CD14-positive monocyte (primary cell): ENCODE measurements at regions not wholly inside any gene's neighbourhood (a gene's known extent, or its start where the extent isn't known, plus 50 kb on each side); places are given as distances from the start of the nearest gene placed in this dataset.
A peak's percentile ranks its signal among the peaks of the same experiment; 100 is the strongest.

Experiments
- DNase-seq, 3 donors: peaks; one replicate each; pipeline ENCODE4 v3.0.0-alpha.2; 2011 to 2022
- H2AFZ ChIP-seq: 2 replicates; pipeline ENCODE4 v1.6.0; 2012; ENCODE audit warnings: mild to moderate bottlenecking, low read depth, low read length, inconsistent platforms; ENCODE audit not compliant: insufficient read depth, poor library complexity, severe bottlenecking
- H3K27ac ChIP-seq, 2 donors: 1 replicate in 1 of 2; 2 replicates in 1 of 2; pipeline ENCODE4 v1.5.1; 2012 to 2013; ENCODE audit warnings: low read length in 2 of 2, control low read depth in 1 of 2, inconsistent platforms in 1 of 2, low read depth in 1 of 2, mild to moderate bottlenecking in 1 of 2
- H3K27me3 ChIP-seq, 2 donors: one replicate each; pipeline versions ENCODE4 v1.6.0 to v1.6.1; 2011 to 2013; ENCODE audit warnings: low read length in 2 of 2; ENCODE audit not compliant: control insufficient read depth in 2 of 2, insufficient read depth in 2 of 2
- H3K36me3 ChIP-seq, 2 donors: replicated peaks in 1 of 2; 1 replicate in 1 of 2; 2 replicates in 1 of 2; pipeline versions ENCODE4 v1.5.1 to v1.6.1; 2012 to 2013; ENCODE audit warnings: low read length in 2 of 2, control low read depth in 1 of 2, inconsistent platforms in 1 of 2, mild to moderate bottlenecking in 1 of 2; ENCODE audit not compliant: insufficient read depth in 2 of 2, control insufficient read depth in 1 of 2
- H3K4me1 ChIP-seq, 2 donors: 1 replicate in 1 of 2; 2 replicates in 1 of 2; pipeline versions ENCODE4 v1.5.1 to v1.6.1; 2012 to 2013; ENCODE audit warnings: low read length in 2 of 2, control low read depth in 1 of 2, inconsistent platforms in 1 of 2, mild to moderate bottlenecking in 1 of 2, moderate library complexity in 1 of 2; ENCODE audit not compliant: insufficient read depth in 2 of 2, control insufficient read depth in 1 of 2
- H3K4me2 ChIP-seq: replicated peaks from 2 replicates; pipeline ENCODE3; 2012; ENCODE audit warnings: low read length, moderate library complexity, mild to moderate bottlenecking; ENCODE audit not compliant: poor library complexity, severe bottlenecking; ENCODE audit errors: extremely low read depth
- H3K4me3 ChIP-seq, 3 experiments: fragments of 200-600 bp in 1 of 3; sonication (generic) in 1 of 3; replicated peaks in 1 of 3; 1 replicate in 2 of 3; 2 replicates in 1 of 3; pipeline ENCODE4 v1.5.1; 2011 to 2013; ENCODE audit warnings: low read length in 3 of 3, mild to moderate bottlenecking in 3 of 3, control low read depth in 2 of 3, low read depth in 2 of 3, inconsistent platforms in 1 of 3, moderate library complexity in 1 of 3
- H3K79me2 ChIP-seq: 2 replicates; pipeline ENCODE4 v1.6.0; 2012; ENCODE audit warnings: mild to moderate bottlenecking, control low read depth, inconsistent platforms, low read length, moderate library complexity; ENCODE audit not compliant: insufficient read depth
- H3K9ac ChIP-seq: 2 replicates; pipeline ENCODE4 v1.6.0; 2017; ENCODE audit warnings: low read length, mild to moderate bottlenecking; ENCODE audit not compliant: insufficient read depth, poor library complexity, severe bottlenecking
- H3K9me3 ChIP-seq, 2 donors: replicated peaks in 1 of 2; 1 replicate in 1 of 2; 2 replicates in 1 of 2; pipeline versions ENCODE4 v1.5.1 to v1.6.1; 2012 to 2013; ENCODE audit warnings: low read length in 2 of 2, control low read depth in 1 of 2; ENCODE audit not compliant: control insufficient read depth in 1 of 2, insufficient read depth in 1 of 2
- H4K20me1 ChIP-seq: 2 replicates; pipeline ENCODE4 v1.6.0; 2012; ENCODE audit warnings: mild to moderate bottlenecking, low read length, control low read depth, moderate library complexity; ENCODE audit not compliant: insufficient read depth
- H3K27ac Mint-ChIP-seq, 7 donors: one replicate each; pipeline ENCODE4 v1.8.0; 2020; ENCODE audit warnings: mild to moderate bottlenecking in 7 of 7, mixed read lengths in 7 of 7, moderate library complexity in 6 of 7, inconsistent platforms in 2 of 7
- H3K27me3 Mint-ChIP-seq, 3 donors: one replicate each; pipeline ENCODE4 v1.8.0; 2021 to 2022; ENCODE audit warnings: low read depth in 3 of 3, mild to moderate bottlenecking in 3 of 3, mixed read lengths in 3 of 3, moderate library complexity in 3 of 3, inconsistent platforms in 1 of 3
- H3K36me3 Mint-ChIP-seq, 2 donors: one replicate each; pipeline ENCODE4 v1.8.0; 2020; ENCODE audit warnings: mixed read lengths in 2 of 2, inconsistent platforms in 1 of 2, mild to moderate bottlenecking in 1 of 2
- H3K4me1 Mint-ChIP-seq: one replicate; pipeline ENCODE4 v1.8.0; 2020; ENCODE audit warnings: mild to moderate bottlenecking, mixed read lengths
- H3K4me3 Mint-ChIP-seq, 2 donors: one replicate each; pipeline ENCODE4 v1.8.0; 2020; ENCODE audit warnings: mild to moderate bottlenecking in 2 of 2, mixed read lengths in 2 of 2, moderate library complexity in 1 of 2
- H3K9me3 Mint-ChIP-seq, 7 donors: one replicate each; pipeline ENCODE4 v1.8.0; 2020 to 2022; ENCODE audit warnings: mixed read lengths in 7 of 7, mild to moderate bottlenecking in 6 of 7, moderate library complexity in 6 of 7, inconsistent platforms in 2 of 7
- WGBS: methylation state at CpG from one replicate; pipeline ENCODE4 v1.1.5; 2013; ENCODE audit warnings: missing lambda C conversion rate; ENCODE audit not compliant: insufficient coverage; 5-methylcytosine and 5-hydroxymethylcytosine counted together
- intact Hi-C, 2 donors: fragments of 100-400 bp; cut with micrococcal nuclease; formaldehyde crosslinking; loops; one replicate each; pipeline versions ENCODE4 v1.15.0 to v1.15.1; 2023
- TF ChIP-seq, protein P1 (sequence below): fragments of 200-600 bp; IDR thresholded peaks from one replicate; pipeline ENCODE4 v1.8.0; 2022; ENCODE audit warnings: antibody characterized with exemption, mild to moderate bottlenecking

DNA sequence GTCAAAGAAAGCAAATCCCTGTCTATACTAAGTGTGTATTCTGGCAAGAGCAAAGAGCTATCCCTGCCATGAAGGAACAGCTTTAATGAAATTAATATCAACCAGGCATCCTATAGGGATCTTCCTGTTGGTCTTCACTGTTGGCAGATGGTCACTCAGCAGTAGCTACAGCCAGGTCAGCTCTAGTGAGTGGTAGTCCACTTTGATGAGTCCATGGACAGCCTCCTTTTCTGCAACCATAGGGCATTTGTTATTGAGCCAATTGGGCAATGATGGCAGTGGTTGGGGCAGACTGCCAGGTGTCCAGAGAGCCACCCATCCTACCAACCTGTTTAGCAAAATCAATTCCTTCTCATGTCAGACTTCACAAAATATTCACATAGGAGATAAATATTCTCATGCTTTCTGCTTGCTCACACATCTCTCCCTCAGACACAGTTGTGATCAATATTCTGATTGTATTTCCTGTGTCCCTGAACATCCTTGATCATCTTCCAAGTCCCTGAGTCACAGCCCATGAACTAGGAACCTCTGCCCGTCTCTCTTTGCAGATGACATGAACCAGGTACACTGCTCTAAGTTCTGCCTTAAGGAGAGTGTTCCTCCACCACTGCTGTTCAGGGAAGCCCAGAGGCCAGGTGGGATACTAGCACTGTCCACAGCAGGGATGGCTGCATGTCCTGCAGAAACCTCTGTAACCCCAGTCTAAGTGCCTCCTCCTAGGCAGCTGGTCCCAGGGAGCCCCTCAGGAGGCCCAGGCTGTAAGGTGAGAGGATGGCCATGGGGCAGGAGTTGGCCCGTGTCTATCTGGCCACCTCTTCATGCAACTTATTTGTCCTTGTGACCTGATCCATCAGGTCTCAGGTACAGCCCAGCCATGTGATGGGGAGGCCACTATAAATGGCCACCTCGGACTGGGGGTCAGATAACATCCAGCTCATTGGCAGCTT lies 74.2 kb upstream of the IGLL5 start:
- peaks cover 0 to 4% (median 0%) of the 10 kb centered on the region in 3 donors for H3K27me3 Mint-ChIP-seq
- H3K27ac Mint-ChIP-seq = no peak overlapping the region
- no peaks in the 10 kb centered on the region for H3K27me3 ChIP-seq
- H3K4me3 Mint-ChIP-seq = no peak overlapping the region
- H3K4me1 ChIP-seq = peaks cover 54 to 67% of the 10 kb centered on the region in 2 donors
- no peak overlapping the region for H3K27ac ChIP-seq
- H3K4me3 ChIP-seq = no peak overlapping the region
- H4K20me1 ChIP-seq = no peaks in the 10 kb centered on the region
- no peaks in the 10 kb centered on the region for H3K36me3 ChIP-seq
- peaks cover 69% of the 10 kb centered on the region for H3K4me1 Mint-ChIP-seq
- intact Hi-C loops = loop anchor here (2.0 to 5.0 kb wide), 3 partner anchors 34 to 69 kb away; no protein-coding TSS in a partner anchor
- DNase-seq = no peak
- TF ChIP-seq, protein P1, sequence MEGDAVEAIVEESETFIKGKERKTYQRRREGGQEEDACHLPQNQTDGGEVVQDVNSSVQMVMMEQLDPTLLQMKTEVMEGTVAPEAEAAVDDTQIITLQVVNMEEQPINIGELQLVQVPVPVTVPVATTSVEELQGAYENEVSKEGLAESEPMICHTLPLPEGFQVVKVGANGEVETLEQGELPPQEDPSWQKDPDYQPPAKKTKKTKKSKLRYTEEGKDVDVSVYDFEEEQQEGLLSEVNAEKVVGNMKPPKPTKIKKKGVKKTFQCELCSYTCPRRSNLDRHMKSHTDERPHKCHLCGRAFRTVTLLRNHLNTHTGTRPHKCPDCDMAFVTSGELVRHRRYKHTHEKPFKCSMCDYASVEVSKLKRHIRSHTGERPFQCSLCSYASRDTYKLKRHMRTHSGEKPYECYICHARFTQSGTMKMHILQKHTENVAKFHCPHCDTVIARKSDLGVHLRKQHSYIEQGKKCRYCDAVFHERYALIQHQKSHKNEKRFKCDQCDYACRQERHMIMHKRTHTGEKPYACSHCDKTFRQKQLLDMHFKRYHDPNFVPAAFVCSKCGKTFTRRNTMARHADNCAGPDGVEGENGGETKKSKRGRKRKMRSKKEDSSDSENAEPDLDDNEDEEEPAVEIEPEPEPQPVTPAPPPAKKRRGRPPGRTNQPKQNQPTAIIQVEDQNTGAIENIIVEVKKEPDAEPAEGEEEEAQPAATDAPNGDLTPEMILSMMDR = no peak
- no peak overlapping the region for H2AFZ ChIP-seq
- H3K4me2 ChIP-seq = no peak overlapping the region
- no peaks in the 10 kb centered on the region for H3K79me2 ChIP-seq
- no peaks in the 10 kb centered on the region for H3K9me3 Mint-ChIP-seq
- H3K36me3 Mint-ChIP-seq = no peaks in the 10 kb centered on the region
- WGBS = 83% methylated on average over 3 of the region's 3 CpGs
- H3K9me3 ChIP-seq = no peaks in the 10 kb centered on the region
- no peak overlapping the region for H3K9ac ChIP-seq

DNA sequence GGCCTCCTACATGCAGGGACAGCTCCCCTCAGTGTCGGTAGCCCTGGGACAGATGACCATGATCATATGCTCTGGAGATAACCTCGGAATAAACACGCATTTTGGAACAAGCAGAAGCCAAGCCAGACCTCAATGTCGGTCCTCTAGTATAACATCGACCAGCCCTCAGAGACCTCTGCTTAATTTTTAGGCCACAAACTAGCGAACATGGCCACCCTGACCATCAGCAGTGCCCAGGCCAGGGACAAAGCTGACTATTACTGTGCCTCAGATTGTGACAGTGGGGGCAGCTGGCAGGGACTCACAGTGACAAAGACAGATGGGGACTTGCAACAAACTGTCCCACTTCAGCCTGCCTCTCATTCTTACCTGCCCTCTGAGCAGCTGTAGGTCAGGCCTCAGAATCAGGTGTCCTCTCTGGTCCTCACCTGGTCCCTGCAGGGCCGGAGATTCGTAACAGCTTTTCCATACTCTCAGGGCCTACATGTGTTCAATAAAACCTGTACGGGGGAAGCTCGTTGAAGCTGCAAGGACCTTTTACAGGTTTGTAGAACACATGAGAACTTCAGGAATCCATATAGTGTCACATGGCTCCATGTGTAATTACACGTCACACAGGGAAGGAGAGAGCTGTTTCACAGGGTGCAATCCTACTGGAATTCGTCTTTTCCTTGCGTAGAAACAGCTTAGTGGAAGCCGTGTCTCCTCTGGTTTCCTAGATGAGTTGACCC lies 72.8 kb upstream of the IGLL5 start:
- H3K27me3 Mint-ChIP-seq = peaks cover 0 to 4% (median 0%) of the 10 kb centered on the region in 3 donors
- no peaks in the 10 kb centered on the region for H3K36me3 Mint-ChIP-seq
- 87% methylated on average over 14 of the region's 14 CpGs for WGBS
- Histone ChIP-seq H3K4me1 (peaks cover 68 to 81% of the 10 kb centered on the region in 2 donors), H3K4me3 (peak overlapping the region in 1 of 3 experiments; percentile 14), H3K9ac (peak overlapping the region; percentile 10), H3K79me2 (no peaks in the 10 kb centered on the region), H3K27ac (peak overlapping the region; percentile 25 to 67), H3K36me3 (no peaks in the 10 kb centered on the region), H3K27me3 (no peaks in the 10 kb centered on the region), H3K4me2 (no peak overlapping the region), H4K20me1 (no peaks in the 10 kb centered on the region), H2AFZ (peak overlapping the region; percentile 27), H3K9me3 (no peaks in the 10 kb centered on the region)
- H3K4me3 Mint-ChIP-seq = no peak overlapping the region
- intact Hi-C loops = loop anchor here (5.0 kb wide), 2 partner anchors 32 to 67 kb away; no protein-coding TSS in a partner anchor
- DNase-seq = no peak
- peaks cover 83% of the 10 kb centered on the region for H3K4me1 Mint-ChIP-seq
- TF ChIP-seq, protein P1 = no peak
- peak overlapping the region in 5 of 7 donors; percentile 49 to 86 (median 82) for H3K27ac Mint-ChIP-seq
- H3K9me3 Mint-ChIP-seq = no peaks in the 10 kb centered on the region
